ENCODE measurements at regions not wholly inside any gene's neighbourhood (a gene's known extent, or its start where the extent isn't known, plus 50 kb on each side); places are given as distances from the start of the nearest gene placed in this dataset.

- TF ChIP-seq ARNTL (CRISPR knock-in tag; IDR thresholded peaks at IDR 0.05; ENCODE audit: borderline replicate concordance, low read depth) (no peak), SNAI2 (CRISPR knock-in tag; IDR thresholded peaks at IDR 0.05) (no peak), TOX (CRISPR knock-in tag; IDR thresholded peaks at IDR 0.05; ENCODE audit: borderline replicate concordance) (no peak), CSRNP3 (CRISPR knock-in tag; IDR thresholded peaks at IDR 0.05) (no peak), ZNF70 (CRISPR knock-in tag; IDR thresholded peaks at IDR 0.05) (no peak), ZFP30 (CRISPR knock-in tag; IDR thresholded peaks at IDR 0.05) (no peak), CSDC2 (CRISPR knock-in tag; IDR thresholded peaks at IDR 0.05) (no peak), CREB5 (CRISPR knock-in tag; IDR thresholded peaks at IDR 0.05; ENCODE audit: low read depth) (no peak), GLIS3 (CRISPR knock-in tag; IDR thresholded peaks at IDR 0.05) (no peak), ESRRG (CRISPR knock-in tag; IDR thresholded peaks at IDR 0.05) (no peak), ZNF565 (CRISPR knock-in tag; conservative IDR thresholded peaks at IDR 0.05; ENCODE audit: low read depth) (no peak), ZC3H10 (CRISPR knock-in tag; IDR thresholded peaks at IDR 0.05) (no peak), PPARA (CRISPR knock-in tag; IDR thresholded peaks at IDR 0.05; ENCODE audit: borderline replicate concordance) (no peak), ISL1 (CRISPR knock-in tag; IDR thresholded peaks at IDR 0.05) (no peak), ZFP3 (CRISPR knock-in tag; IDR thresholded peaks at IDR 0.05) (no peak), TSHZ2 (CRISPR knock-in tag; IDR thresholded peaks at IDR 0.05) (no peak), OSR1 (CRISPR knock-in tag; IDR thresholded peaks at IDR 0.05) (no peak), ZNF8 (CRISPR knock-in tag; IDR thresholded peaks at IDR 0.05) (no peak), PATZ1 (CRISPR knock-in tag; IDR thresholded peaks at IDR 0.05; ENCODE audit: borderline replicate concordance) (no peak), BACH2 (CRISPR knock-in tag; IDR thresholded peaks at IDR 0.05; ENCODE audit: borderline replicate concordance) (no peak)
- ATAC-seq: no peak
These were observed 195.7 kb upstream of the NRG3 start for GRCh38 chr10:81679291-81679690.

- TF ChIP-seq ZNF70 (CRISPR knock-in tag; IDR thresholded peaks at IDR 0.05) (no peak), ISL1 (CRISPR knock-in tag; IDR thresholded peaks at IDR 0.05) (no peak), GLIS3 (CRISPR knock-in tag; IDR thresholded peaks at IDR 0.05) (no peak), RARB (CRISPR knock-in tag; IDR thresholded peaks at IDR 0.05) (no peak), ZNF565 (CRISPR knock-in tag; conservative IDR thresholded peaks at IDR 0.05; ENCODE audit: low read depth) (no peak), PATZ1 (CRISPR knock-in tag; IDR thresholded peaks at IDR 0.05; ENCODE audit: borderline replicate concordance) (no peak)
- no peak for ATAC-seq
These were observed 194.6 kb upstream of the NRG3 start for GRCh38 chr10:81680359-81680758.

GRCh38 chr10:81688459-81688858, 186.5 kb upstream of the NRG3 start:
- no peak for ATAC-seq
- no peak for TF ChIP-seq TCF4 (CRISPR knock-in tag; IDR thresholded peaks at IDR 0.05; ENCODE audit: borderline replicate concordance)
- no peak for TF ChIP-seq GLIS3 (CRISPR knock-in tag; IDR thresholded peaks at IDR 0.05)
- no peak for TF ChIP-seq PATZ1 (CRISPR knock-in tag; IDR thresholded peaks at IDR 0.05; ENCODE audit: borderline replicate concordance)
- TF ChIP-seq ZFP30 (CRISPR knock-in tag; IDR thresholded peaks at IDR 0.05): no peak
